ENCODE measurements at regions not wholly inside any gene's neighbourhood (a gene's known extent, or its start where the extent isn't known, plus 50 kb on each side); places are given as distances from the start of the nearest gene placed in this dataset.
A peak's percentile ranks its signal among the peaks of the same experiment; 100 is the strongest.
"Not testable (repeated sequence)": the region's sequence is repeated elsewhere in the genome, so short reads cannot be mapped to it uniquely, and the experiment has no call there.

DNA sequence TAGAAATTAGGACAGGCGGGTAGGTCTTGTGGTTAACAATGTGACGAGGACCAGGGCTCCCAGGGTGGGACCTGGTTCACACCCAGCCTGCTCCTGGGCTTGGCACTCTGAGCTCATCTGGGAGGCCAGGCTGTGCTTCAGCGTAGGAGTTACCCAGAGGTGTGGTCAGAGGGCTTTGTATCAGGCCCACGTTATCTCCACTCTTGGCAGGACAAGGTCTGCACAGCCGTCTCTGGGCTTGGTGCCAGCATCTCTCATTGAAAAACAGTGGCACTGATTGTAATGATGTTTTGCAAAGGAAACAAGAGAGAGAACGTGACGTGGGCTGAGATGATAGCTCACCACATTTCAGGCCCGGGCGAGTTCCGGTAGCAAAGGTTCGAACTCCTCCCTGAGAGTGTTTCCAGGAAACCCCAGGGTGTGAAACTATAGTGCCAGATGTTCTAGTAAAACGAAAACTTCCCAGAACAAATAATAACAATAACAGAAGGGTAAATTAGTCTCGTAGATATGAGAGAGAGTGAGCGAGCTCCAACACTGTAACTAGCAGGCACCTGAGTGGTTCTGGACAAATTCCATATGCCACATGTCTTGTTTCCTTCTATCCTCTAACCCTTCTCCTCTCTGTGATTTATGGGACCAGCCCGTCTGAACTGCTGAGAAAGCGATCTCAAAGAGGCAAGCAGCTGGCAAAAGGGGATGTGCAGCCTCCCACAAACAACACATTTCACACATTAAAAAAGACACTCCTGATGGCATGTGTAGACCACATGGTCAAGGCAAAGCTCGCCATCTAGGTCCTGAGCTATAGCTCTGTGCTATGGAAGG, 227.3 kb downstream of the KTN1 start:
- peak; percentile 24 to 48 for DNase-seq

DNA sequence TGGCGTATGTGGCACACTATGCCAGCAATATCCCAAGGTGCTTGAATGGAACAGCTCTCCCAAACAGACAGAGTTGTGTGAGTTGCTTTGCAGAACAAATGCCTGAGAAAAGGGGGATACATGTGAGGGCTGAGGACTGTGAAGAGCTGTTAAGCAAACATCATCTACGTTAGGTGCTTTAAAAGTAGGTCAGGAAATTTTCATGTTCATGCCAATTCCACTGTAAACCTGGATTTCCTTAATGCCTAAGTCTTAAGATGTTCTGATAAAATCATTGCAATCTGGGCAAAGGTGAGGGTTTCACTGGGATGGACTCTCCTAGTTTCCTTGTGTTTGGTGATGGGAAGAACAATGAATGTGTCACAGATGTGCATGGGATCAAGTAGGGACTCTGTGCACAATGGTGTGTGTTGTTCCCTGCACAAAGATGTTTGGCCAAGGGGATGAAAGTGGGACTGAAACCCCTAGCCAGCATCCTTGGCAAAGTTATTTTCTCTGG, 227.9 kb downstream of the KTN1 start:
- DNase-seq: no peak

DNA sequence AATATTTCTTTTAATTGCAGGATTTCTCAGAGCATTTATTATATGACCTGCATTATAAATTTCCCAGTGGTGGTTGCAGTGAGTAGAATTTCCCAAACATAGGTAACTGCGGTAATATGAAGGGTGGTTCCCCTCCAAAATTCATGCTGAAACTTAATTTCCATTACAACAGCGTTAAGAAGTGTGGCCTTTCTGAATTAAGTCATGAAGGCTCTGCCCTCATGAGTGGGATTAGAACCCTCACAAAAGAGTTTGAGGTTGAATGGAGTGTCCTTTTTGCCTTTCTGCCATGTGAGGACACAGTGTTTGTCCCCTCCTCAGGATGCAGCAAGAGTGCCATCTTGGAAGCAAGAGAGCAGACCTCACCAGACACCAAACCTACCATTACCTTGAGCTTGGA, 233.6 kb downstream of the KTN1 start:
- DNase-seq: no peak

DNA sequence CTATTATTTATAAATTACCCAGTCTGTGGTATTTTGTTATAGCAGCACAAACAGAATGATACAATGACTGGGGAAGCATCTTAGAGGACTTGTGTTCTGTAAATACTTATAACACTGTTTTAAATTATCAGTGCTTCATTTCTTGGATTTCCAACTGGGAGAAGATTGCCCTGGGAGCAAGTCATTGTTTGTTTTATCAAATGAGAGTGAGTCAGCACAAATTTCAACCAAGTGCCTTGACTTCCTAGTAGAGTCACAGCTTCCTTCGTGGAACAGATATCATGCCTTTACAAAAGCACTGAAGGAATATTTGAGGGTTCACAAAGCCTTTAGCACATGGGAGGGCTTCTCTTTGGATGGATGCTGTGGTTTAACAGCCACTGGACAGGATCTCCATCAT, 234.1 kb downstream of the KTN1 start:
- DNase-seq: no peak

DNA sequence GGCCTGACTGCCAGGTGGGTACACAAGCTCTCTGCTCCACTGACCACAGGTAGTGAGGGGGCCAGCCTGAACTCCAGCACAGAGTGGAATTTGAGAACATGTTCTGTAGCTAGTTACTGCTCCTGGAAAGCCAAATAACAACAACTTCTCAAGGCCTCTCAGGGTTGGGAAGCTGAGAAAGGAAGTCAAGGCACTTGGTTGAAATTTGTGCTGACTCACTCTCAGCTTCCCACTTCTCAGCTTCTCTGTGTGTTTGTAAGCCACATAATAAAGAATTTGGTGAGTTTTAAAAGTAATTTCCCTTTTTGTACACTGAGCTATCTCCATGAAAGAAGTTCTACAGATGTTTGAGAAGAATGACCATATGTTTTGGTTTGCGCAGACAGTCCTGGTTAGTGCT, 234.9 kb downstream of the KTN1 start:
- no peak for DNase-seq

DNA sequence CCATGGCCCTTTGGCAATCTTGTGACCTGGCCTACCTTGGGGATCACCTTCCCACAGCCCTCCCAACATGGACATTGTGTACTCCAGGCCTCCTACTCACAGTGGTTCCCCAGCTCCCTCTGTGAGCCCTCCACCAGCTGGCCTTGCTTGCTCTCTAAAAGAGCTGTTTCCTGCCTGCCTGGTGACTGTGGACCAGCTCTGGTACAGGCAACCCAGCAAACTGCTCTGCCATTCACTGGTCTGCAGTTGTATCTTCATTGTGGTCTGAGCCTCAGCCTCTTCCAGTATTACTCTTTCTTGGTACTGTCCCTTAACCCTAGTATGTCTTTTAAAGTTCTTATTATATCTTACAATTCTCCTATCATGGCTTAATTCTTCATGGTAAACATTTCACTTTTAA, 236.2 kb downstream of the KTN1 start:
- DNase-seq: no peak

DNA sequence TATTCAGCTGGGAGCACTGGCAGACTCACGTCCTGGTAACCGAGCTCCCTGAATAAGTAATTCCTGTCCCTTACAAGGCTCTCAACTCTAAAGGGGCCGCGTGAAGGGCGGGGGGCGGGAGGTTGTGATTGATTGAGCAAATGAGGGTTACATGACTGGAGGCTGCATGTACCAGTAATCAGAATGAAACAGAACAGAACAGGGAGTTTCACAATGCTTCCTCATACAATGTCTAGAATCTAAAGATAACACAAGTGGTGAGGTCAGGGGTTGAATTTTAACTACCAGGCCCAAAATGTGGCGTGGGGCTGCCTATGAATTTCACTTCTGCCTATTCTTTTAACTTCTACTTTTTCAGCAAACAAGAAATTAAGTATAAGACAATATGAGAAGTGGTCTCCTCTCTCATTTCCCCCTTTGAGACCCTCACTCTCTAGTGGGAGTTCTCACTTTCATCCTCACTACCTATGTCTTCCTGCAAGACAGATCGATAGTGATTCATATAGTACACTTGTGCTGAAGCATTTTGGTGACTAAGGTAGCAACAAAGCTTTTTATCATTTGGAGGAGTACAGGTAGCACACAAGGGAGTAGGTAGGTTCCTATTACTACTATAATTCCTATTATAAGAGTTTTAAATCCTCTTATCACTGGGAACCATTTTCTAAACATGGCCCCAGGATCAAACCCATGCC, 239.8 kb downstream of the KTN1 start:
- DNase-seq: no peak

DNA sequence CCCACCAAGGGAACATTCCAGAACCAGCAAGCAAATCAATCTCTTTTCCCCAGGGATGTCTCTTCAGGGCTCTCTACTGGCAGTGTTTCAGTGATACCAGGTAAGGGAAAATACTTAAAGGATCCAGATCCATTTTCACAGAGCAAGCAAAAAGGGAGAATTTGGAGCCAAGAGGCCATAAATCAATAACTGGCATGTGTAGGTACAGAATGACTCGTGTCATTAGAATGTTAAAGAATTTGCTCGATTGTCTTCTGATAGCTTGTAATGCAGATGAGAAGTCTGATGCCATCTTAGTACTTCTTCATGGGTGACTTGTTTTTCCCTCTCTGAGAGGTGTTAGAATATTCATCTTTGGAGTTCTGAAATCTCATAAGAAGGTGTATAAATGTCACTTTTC, 242.9 kb downstream of the KTN1 start:
- DNase-seq: no peak

DNA sequence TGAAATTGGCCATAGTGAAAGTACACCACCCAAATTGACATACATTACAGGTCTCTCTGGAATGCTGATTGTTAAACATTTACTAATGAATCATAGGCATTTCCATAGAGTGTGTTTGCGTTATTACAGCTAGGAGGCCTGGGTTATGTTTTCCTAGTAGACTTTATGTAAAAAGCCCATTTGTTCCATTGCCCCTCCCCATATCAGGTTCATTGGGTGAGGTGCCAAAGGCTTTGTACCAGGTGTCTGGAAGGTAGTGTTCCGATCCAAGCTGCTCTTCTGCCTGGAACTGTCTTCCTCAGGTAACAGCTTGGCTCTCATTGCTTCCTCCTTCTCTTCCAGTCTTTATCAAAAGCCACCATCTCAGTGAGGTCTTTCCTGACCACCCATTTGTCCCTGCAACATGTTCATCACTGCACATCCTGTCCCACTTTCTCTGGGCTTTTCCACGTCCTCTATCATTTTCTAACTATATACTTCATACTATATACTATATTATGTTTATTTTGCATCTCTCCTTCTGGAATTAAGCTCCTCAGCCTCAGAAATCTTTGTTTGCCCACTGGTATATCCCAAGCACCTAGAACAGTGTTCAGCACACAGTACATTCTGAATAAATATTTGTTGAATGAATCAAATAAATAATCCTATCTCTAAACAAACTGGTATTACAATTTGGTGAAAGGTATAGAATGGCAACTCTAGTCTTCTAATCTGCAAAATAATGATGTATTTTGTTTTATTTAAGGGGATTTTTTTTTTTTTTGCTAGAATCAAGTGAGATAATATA, 252.3 kb downstream of the KTN1 start:
- peak in 1 of 2 donors; percentile 18 for DNase-seq

DNA sequence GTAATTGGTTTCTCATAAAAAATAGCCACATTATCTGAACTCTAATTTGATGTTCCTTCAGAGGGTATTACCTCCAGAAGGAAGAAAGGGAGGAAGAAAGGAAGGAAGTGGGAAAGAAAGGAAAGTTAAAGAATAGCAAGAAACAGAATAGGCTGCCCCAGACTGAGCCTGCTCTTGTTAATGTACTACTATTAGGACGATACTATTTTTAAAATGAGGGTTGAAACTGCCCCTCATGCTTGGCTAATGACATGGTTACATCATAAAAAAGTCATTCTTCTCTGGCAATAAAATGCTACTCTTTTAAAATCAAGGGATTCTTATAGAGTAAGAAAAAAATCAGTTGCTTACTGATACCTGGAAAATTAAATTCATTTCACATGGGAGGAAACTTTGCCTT, 253.0 kb downstream of the KTN1 start:
- no peak for DNase-seq

DNA sequence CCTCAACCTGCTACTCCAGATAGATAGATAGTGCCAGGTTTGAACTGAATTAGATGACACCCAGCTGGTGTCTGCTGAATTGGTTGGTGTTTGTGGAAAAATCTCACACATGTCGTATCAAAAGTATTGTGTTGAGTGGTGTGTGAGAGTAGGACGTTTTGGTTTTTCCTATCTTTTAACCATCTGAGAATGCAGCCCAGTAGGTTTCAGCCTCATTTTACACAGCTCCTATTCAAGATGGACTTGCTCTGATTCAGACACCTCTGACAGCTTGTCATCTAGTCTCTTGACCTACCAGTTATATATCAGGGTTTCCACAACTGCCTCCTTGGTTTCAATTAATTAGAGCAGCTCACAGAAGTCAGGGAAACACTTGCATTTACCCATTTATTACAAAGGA, 254.4 kb downstream of the KTN1 start:
- no peak for DNase-seq

DNA sequence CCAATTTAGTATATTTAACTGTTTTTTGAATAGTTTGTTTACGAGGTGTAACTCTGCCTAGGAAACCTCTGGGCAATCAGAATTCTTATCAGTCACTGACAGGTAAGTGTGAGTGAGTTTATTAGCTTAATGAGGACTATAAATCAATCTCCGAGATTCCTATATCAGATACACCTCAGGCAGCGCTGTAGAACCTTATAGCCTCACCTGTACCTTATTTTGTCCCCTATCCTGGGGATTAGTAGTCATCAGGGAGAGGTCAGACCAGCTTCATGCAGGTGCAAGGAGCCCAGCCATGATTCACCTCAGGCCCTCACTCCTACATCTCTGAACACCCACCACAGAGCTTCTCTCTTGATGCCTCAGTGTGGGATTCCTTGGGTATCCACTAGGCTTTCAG, 256.0 kb downstream of the KTN1 start:
- DNase-seq: no peak

DNA sequence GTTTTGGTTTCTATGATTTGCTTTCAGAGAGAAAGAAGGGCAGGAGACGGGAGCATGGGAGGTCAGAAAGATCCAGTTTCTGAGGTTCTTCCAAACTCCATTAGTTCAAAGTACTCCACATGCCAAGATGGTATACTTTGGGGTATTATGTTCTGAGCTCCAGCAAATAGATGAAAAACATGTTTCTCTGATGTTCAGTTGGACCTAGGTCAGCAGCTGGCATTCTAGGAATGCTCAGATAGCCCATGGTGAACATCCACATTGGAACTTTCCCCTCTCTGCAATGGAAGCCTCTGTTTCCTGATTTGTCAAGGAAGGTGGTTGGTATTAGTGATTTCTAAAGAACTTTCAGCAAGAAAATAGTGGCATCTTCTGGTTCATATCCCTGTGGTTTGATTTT, 257.5 kb downstream of the KTN1 start:
- DNase-seq: no peak

DNA sequence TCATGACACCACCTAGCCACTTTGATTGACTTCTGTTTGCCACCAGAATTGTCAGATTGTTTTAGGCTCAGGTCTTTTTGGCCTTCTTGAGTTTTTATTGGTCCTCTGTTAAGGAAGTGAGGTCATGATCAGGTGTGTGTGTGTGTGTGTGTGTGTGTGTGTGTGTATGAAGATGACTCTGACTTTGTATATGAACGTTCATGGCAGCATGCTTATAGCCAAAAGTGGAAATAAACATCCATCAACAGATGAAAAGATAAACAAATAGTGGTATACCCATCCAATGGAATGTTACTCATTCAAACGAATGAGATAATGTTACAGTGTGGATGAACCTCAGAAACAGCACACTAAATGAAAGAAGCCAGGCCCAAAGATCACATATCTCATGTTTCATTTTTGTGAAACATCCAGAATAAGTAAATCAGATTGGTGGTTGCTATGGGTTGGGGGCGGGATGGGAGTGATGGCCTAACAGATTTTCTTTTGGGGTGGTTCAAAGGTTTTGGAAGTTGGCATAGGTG, 258.6 kb downstream of the KTN1 start:
- no peak for DNase-seq

DNA sequence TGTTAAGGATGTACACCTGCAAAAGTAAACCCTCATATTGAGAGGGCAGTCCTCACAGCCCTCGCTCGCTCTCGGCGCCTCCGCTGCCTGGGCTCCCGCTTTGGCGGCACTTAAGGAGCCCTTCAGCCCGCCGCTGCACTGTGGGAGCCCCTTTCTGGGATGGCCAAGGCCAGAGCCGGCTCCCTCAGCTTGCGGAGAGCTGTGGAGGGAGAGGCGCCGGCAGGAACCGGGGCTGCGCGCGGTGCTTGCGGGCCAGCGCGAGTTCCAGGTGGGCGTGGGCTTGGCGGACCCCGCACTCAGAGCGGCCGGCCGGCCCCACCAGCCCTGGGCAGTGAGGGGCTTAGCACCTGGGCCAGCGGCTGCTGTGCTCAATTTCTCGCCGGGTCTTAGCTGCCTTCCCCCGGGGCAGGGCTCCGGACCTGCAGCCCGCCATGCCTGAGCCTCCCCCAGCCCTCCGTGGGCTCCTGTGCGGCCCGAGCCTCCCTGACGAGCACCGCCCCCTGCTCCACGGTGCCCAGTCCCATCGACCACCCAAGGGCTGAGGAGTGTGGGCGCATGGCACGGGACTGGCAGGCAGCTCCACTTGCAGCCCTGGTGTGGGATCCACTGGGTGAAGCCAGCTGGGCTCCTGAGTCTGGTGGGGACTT, 259.4 kb downstream of the KTN1 start:
- DNase-seq: not testable (repeated sequence)

DNA sequence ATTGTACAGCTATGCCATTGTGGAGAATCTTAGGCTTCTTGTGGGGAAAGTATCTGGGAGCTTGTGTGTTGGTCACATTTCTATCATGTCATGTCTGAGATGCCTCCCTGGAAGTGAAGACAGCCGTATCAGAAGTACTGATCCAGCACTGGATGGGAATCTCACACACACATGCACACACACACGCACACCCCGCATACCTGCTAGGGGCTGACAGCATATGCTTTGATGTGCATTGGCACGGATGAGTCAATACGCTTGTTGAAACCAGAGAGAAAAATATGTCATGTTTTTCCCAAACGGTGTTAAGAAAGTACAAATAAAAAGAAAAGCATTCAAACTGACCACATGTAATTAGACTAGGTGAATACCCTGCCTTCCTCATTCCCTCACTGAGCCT, 260.8 kb downstream of the KTN1 start:
- no peak for DNase-seq

DNA sequence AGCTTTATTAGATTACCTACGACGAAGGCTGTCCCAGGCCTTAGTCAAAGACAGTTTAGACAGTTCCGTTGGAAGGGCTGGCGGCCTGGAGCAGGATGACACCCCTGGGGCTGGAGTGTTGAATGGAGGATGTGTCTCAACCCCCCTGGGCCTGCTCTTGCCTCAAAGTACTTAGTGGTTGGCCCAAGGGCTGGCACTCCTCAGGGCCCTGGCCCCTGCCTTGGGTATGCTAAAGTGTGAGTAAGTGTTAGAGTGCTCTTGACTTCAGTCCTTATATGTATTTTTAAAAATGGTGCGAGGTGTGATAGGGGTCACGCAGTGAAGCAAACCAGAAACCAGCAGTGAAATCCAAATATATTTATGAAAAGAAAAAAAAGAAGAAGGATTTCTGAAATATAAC, 261.6 kb downstream of the KTN1 start:
- DNase-seq: no peak

DNA sequence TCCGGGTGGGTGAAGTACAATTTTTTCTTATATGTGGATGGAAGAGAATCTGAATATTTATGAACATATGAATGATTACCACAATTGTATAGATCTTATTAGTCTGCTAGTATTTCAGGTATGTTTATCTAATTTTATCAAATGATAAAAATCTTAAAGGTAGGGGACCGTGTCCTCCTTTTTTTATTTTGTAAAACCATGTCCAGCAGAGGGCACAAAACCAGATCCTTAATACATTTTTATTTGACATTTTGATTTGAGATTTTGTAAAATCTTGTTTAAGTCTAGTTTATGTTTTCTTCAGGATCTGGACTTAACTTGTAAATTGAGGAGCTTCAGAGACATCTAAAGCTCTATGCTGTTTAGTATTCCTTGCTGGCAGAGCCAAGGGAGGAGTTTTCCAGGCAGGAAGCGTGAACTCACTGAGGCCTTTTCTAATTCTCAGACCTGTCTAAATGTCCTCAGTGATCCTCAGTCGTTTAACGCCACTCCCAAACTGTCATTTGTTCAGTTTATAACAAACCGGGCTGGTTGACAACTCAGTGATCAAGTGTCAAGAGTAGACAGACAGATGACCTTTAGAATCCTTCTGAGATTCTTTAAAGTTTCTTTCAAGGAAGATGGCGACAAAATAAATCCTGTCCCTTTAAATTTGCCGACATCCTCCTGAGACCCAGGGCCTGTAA, 263.9 kb downstream of the KTN1 start:
- DNase-seq: no peak

DNA sequence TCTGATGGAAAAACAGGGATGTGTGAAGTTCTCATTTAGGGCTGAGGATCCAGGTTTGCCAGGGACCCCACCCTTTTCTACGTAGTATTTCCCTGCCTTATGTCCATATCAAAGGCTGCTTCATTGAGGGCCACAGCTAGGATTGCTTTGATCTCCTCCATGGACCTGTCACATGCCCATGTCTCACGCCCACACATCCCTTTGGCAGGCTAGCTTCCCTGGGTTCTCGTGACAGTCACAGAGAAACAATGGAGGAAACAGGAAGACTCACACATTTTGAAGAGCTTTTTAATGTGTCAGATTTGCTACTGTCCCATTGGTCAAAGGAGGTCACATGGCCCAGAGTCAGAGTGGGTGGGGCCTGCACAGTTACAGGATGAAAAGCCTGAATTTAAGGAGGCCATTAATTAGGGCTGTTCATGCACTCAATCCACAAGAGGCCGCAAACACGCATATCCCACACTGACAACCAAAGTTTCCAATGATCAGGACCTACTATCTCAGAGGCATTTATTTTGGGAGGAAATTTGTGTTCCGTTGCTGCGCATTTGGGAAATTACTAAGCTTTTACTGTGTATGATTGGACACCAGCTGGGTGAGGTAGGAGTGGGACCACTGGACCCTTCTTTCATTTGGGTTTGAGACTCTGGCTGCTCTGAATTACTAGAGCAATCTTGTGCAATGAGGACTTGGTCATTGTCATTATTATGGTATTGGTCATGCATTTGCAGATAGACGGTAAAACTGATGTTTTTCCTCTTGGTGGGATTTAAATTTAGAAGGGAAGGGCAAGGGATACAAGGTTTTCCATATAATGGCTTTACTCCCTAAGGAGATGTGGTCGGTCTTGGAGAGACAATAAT, 266.2 kb downstream of the KTN1 start:
- DNase-seq: no peak

DNA sequence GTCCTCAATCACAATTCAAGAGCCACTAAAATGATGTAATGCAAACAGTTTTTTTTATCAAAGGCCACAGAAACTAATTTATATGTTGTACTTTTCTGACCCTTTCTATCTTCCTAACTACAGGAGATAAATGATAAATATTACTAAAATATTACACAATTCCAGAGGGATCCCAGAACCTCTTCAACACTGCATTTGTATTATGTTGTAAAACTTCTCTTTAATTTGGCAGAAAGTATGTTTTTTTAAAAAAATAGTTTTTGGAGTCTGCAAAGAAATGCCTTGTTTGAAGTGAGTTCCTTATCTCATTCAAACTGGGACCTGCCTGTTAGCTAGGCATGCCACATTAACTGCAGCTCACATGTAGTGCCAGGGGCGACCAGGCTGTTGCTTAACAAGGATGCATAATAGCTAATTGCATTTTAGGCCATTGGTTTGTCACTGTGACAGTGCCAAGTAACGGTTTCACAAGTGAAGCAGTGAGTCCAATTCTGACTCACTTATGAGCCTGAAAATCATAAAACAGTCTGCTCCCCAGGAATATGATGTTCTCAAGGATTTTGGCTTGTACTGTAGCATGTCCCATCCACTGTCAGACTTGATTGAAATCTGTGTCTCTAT, 266.9 kb downstream of the KTN1 start:
- DNase-seq: no peak
